HepG2 (cell line): ENCODE measurements at regions not wholly inside any gene's neighbourhood (a gene's known extent, or its start where the extent isn't known, plus 50 kb on each side); places are given as distances from the start of the nearest gene placed in this dataset.

Experiments used
- ATAC-seq: fragments of 200-7000 bp; cut with Tn5 transposase; 3 replicates; pipeline ENCODE4 v1.9.1; 2020; ENCODE audit warnings: mild to moderate bottlenecking, moderate library complexity
- BruUV-seq: library from RNA; stranded (reverse); fragments of 400-500 nt; replicated peaks from 2 replicates; lab custom pipeline; 2021; lab: Mats Ljungman, UMichigan
- CTCF ChIA-PET: fragments of 300-600 bp; formaldehyde crosslinking; extraction: SDS; loops from one replicate; lab custom pipeline; 2021; ENCODE audit warnings: low total read pairs, inconsistent platforms, low intra/inter-chr PET ratio; lab: Yijun Ruan, JAX
- POLR2A ChIA-PET: fragments of 350-600 bp; sonication (Branson Sonifier 250); formaldehyde crosslinking; loops from one replicate; lab custom pipeline; 2020; ENCODE audit warnings: antibody characterized with exemption, inconsistent platforms; lab: Yijun Ruan, JAX
- DNase-seq: peaks from one replicate; pipeline ENCODE4 v3.0.0-alpha.2; 2015; ENCODE audit warnings: low spot score
- FAIRE-seq: peaks from 3 replicates; lab custom pipeline; 2011; peaks lifted over from hg19 to GRCh38; lab: Jason Lieb, UNC
- H2AFZ ChIP-seq: one replicate; pipeline ENCODE4 v1.6.1; 2011; ENCODE audit warnings: low read length, inconsistent platforms
- H3K27ac ChIP-seq: fragments of 300-600 bp; 3 replicates; pipeline ENCODE4 v1.8.0; 2011; ENCODE audit warnings: mixed run types, mild to moderate bottlenecking, mixed read lengths, low read length, inconsistent platforms; ENCODE audit not compliant: insufficient read depth; ENCODE audit errors: extremely low read length
- H3K27me3 ChIP-seq, 2 experiments: fragments of 200-600 bp in 1 of 2; 2 replicates in 1 of 2; 3 replicates in 1 of 2; pipeline versions ENCODE4 v1.6.0 to v1.8.0; 2011; ENCODE audit warnings: low read length in 2 of 2, mild to moderate bottlenecking in 2 of 2, moderate library complexity in 2 of 2, inconsistent platforms in 1 of 2; ENCODE audit not compliant: insufficient read depth in 2 of 2, control insufficient read depth in 1 of 2
- H3K36me3 ChIP-seq, 2 experiments: fragments of 200-600 bp in 1 of 2; replicated peaks in 1 of 2; 2 replicates in 1 of 2; 3 replicates in 1 of 2; pipeline versions ENCODE4 v1.5.1 to v1.8.0; 2011; ENCODE audit warnings: low read length in 2 of 2, inconsistent platforms in 1 of 2; ENCODE audit not compliant: insufficient read depth in 2 of 2, control insufficient read depth in 1 of 2
- H3K4me1 ChIP-seq: 2 replicates; pipeline ENCODE4 v1.5.1; 2012; ENCODE audit warnings: low read length, inconsistent platforms; ENCODE audit not compliant: insufficient read depth
- H3K4me2 ChIP-seq: 2 replicates; pipeline ENCODE4 v1.6.0; 2011; ENCODE audit warnings: low read depth, low read length, inconsistent platforms
- H3K4me3 ChIP-seq, 3 experiments: fragments of 200-600 bp in 1 of 3; sonication (generic), shearing (Covaris generic) in 1 of 3; replicated peaks in 1 of 3; 2 replicates each; pipeline ENCODE4 v1.5.1; 2011 to 2016; ENCODE audit warnings: low read length in 3 of 3, inconsistent platforms in 2 of 3, low read depth in 2 of 3, mild to moderate bottlenecking in 2 of 3, control low read depth in 1 of 3, mixed read lengths in 1 of 3; ENCODE audit not compliant: insufficient read depth in 1 of 3
- H3K79me2 ChIP-seq: one replicate; pipeline ENCODE4 v1.6.1; 2011; ENCODE audit warnings: low read length, inconsistent platforms; ENCODE audit not compliant: insufficient read depth
- H3K9ac ChIP-seq: 2 replicates; pipeline ENCODE4 v1.6.0; 2011; ENCODE audit warnings: mild to moderate bottlenecking, low read depth, low read length, inconsistent platforms; ENCODE audit not compliant: insufficient read depth
- H3K9me3 ChIP-seq: 2 replicates; pipeline ENCODE4 v1.5.1; 2012; ENCODE audit warnings: mild to moderate bottlenecking, low read length
- H4K20me1 ChIP-seq: 2 replicates; pipeline ENCODE4 v1.6.0; 2011; ENCODE audit warnings: inconsistent platforms, mild to moderate bottlenecking, low read length, moderate library complexity; ENCODE audit not compliant: insufficient read depth
- FOXO1 ChIP-seq: sonication (generic); formaldehyde crosslinking; IDR thresholded peaks from 2 replicates; pipeline ENCODE4 v1.4.0; 2020; ENCODE audit warnings: missing genetic modification reagents
- KAT8 ChIP-seq: IDR thresholded peaks from 2 replicates; pipeline ENCODE4 v1.6.1; 2016; ENCODE audit warnings: missing genetic modification reagents, missing compliant biosample characterization
- NFE2 ChIP-seq: sonication (generic); formaldehyde crosslinking; IDR thresholded peaks from 2 replicates; pipeline ENCODE4 v1.4.0; 2020; ENCODE audit warnings: missing genetic modification reagents
- RXRA ChIP-seq: sonication (generic); formaldehyde crosslinking; IDR thresholded peaks from 2 replicates; pipeline ENCODE4 v1.5.1; 2020; ENCODE audit warnings: missing genetic modification reagents
- SNAPC2 ChIP-seq: sonication (generic); formaldehyde crosslinking; IDR thresholded peaks from 2 replicates; pipeline ENCODE4 v1.8.1; 2022; ENCODE audit warnings: mild to moderate bottlenecking, missing genetic modification reagents
- SP5 ChIP-seq: IDR thresholded peaks from 2 replicates; pipeline ENCODE4 v1.6.1; 2016; ENCODE audit warnings: low read depth, borderline replicate concordance
- ZBTB42 ChIP-seq: sonication (generic); formaldehyde crosslinking; IDR thresholded peaks from 2 replicates; pipeline ENCODE4 v1.5.0; 2020; ENCODE audit warnings: mild to moderate bottlenecking, missing genetic modification reagents
- ZFAT ChIP-seq: sonication (generic); formaldehyde crosslinking; conservative IDR thresholded peaks from 2 replicates; pipeline ENCODE4 v1.8.1; 2023; ENCODE audit warnings: missing genetic modification reagents, inconsistent platforms
- ZSCAN30 ChIP-seq: sonication (generic); formaldehyde crosslinking; IDR thresholded peaks from 2 replicates; pipeline ENCODE4 v1.5.0; 2020; ENCODE audit warnings: mild to moderate bottlenecking, missing genetic modification reagents
- WGBS: methylation state at CpG from one replicate; pipeline ENCODE4 v1.1.6; 2017; ENCODE audit warnings: low lambda C conversion rate; 5-methylcytosine and 5-hydroxymethylcytosine counted together
- in situ Hi-C: cut with HindIII; loops from 2 replicates; pipeline ENCODE4 v1.10.0; 2017; ENCODE audit warnings: low pct_unique_long_range_greater_than_20kb; ENCODE audit not compliant: extremely low pct_ligation_motif_present
- intact Hi-C: fragments of 100-400 bp; cut with micrococcal nuclease; formaldehyde crosslinking; loops from one replicate; pipeline ENCODE4 v1.10.0; 2022; ENCODE audit not compliant: unreplicated experiment
- TF ChIP-seq, protein P1 (sequence below): IDR thresholded peaks from 2 replicates; pipeline ENCODE4 v1.6.1; 2016; ENCODE audit warnings: missing compliant biosample characterization, missing genetic modification reagents, borderline replicate concordance
- TF ChIP-seq, protein P2 (sequence below): sonication (generic); formaldehyde crosslinking; IDR thresholded peaks from 2 replicates; pipeline ENCODE4 v1.4.0; 2020; ENCODE audit warnings: missing genetic modification reagents
- TF ChIP-seq, protein P3 (sequence below): sonication (generic); formaldehyde crosslinking; IDR thresholded peaks from 2 replicates; pipeline ENCODE4 v1.8.1; 2023; ENCODE audit warnings: missing genetic modification reagents, mild to moderate bottlenecking, borderline replicate concordance
- TF ChIP-seq, protein P4 (sequence below): sonication (generic); formaldehyde crosslinking; IDR thresholded peaks from 2 replicates; pipeline ENCODE4 v1.8.0; 2022; ENCODE audit warnings: mild to moderate bottlenecking, missing genetic modification reagents, moderate library complexity
- TF ChIP-seq, protein P5 (sequence below): sonication (generic); formaldehyde crosslinking; IDR thresholded peaks from 2 replicates; pipeline ENCODE4 v1.5.0; 2020; ENCODE audit warnings: mild to moderate bottlenecking, missing genetic modification reagents
- TF ChIP-seq, protein P6 (sequence below): sonication (generic); formaldehyde crosslinking; IDR thresholded peaks from 2 replicates; pipeline ENCODE4 v1.5.0; 2020; ENCODE audit warnings: missing genetic modification reagents

DNA sequence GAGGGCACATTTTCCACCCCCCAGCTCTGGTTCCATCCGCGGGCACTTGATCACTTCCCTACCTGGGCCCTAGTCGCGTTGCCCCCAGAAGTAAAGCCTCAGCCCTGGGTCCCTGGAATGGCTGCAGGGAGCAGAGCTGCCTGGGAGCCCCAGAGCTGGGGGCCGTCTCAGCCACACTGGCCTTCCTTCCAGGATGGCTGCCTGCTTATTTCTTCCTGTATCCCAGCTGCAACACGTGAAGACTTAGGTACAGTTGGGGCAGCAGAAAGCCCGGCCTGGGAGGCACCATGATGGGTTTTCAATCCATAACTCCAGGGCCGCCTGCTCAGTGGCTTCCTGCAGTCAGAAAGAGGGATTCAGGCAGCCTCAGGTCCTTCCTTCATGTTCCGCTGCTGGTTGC, 232.3 kb downstream of the IRX2 start:
- POLR2A ChIA-PET: no interaction called here
- peaks cover 5 to 38% of the 10 kb centered on the region in 2 experiments; a peak in 3 of 5 replicates for H3K27me3 ChIP-seq

More for the DNA sequence above, 232.3 kb downstream of the IRX2 start:
- no peaks in the 10 kb centered on the region for H3K9me3 ChIP-seq
- H3K79me2 ChIP-seq: no peaks in the 10 kb centered on the region
- no peak overlapping the region for H3K4me2 ChIP-seq
- TF ChIP-seq, protein P1, sequence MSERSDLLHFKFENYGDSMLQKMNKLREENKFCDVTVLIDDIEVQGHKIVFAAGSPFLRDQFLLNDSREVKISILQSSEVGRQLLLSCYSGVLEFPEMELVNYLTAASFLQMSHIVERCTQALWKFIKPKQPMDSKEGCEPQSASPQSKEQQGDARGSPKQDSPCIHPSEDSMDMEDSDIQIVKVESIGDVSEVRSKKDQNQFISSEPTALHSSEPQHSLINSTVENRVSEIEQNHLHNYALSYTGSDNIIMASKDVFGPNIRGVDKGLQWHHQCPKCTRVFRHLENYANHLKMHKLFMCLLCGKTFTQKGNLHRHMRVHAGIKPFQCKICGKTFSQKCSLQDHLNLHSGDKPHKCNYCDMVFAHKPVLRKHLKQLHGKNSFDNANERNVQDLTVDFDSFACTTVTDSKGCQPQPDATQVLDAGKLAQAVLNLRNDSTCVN (CRISPR knock-in tag): no peak
- TF ChIP-seq FOXO1 (CRISPR knock-in tag): no peak
- no peak for TF ChIP-seq RXRA (CRISPR knock-in tag)
- TF ChIP-seq, protein P2, sequence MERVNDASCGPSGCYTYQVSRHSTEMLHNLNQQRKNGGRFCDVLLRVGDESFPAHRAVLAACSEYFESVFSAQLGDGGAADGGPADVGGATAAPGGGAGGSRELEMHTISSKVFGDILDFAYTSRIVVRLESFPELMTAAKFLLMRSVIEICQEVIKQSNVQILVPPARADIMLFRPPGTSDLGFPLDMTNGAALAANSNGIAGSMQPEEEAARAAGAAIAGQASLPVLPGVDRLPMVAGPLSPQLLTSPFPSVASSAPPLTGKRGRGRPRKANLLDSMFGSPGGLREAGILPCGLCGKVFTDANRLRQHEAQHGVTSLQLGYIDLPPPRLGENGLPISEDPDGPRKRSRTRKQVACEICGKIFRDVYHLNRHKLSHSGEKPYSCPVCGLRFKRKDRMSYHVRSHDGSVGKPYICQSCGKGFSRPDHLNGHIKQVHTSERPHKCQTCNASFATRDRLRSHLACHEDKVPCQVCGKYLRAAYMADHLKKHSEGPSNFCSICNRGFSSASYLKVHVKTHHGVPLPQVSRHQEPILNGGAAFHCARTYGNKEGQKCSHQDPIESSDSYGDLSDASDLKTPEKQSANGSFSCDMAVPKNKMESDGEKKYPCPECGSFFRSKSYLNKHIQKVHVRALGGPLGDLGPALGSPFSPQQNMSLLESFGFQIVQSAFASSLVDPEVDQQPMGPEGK: no peak
- no peak for TF ChIP-seq ZSCAN30 (CRISPR knock-in tag)
- TF ChIP-seq SNAPC2: no peak
- no peak for TF ChIP-seq NFE2 (CRISPR knock-in tag)
- TF ChIP-seq, protein P3, sequence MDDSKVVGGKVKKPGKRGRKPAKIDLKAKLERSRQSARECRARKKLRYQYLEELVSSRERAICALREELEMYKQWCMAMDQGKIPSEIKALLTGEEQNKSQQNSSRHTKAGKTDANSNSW: no peak
- no peak for TF ChIP-seq ZBTB42
- TF ChIP-seq KAT8 (CRISPR knock-in tag): no peak
- TF ChIP-seq, protein P4, sequence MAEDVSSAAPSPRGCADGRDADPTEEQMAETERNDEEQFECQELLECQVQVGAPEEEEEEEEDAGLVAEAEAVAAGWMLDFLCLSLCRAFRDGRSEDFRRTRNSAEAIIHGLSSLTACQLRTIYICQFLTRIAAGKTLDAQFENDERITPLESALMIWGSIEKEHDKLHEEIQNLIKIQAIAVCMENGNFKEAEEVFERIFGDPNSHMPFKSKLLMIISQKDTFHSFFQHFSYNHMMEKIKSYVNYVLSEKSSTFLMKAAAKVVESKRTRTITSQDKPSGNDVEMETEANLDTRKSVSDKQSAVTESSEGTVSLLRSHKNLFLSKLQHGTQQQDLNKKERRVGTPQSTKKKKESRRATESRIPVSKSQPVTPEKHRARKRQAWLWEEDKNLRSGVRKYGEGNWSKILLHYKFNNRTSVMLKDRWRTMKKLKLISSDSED (CRISPR knock-in tag): no peak
- TF ChIP-seq, protein P5, sequence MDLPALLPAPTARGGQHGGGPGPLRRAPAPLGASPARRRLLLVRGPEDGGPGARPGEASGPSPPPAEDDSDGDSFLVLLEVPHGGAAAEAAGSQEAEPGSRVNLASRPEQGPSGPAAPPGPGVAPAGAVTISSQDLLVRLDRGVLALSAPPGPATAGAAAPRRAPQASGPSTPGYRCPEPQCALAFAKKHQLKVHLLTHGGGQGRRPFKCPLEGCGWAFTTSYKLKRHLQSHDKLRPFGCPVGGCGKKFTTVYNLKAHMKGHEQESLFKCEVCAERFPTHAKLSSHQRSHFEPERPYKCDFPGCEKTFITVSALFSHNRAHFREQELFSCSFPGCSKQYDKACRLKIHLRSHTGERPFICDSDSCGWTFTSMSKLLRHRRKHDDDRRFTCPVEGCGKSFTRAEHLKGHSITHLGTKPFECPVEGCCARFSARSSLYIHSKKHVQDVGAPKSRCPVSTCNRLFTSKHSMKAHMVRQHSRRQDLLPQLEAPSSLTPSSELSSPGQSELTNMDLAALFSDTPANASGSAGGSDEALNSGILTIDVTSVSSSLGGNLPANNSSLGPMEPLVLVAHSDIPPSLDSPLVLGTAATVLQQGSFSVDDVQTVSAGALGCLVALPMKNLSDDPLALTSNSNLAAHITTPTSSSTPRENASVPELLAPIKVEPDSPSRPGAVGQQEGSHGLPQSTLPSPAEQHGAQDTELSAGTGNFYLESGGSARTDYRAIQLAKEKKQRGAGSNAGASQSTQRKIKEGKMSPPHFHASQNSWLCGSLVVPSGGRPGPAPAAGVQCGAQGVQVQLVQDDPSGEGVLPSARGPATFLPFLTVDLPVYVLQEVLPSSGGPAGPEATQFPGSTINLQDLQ (CRISPR knock-in tag): no peak
- no peak for TF ChIP-seq SP5 (CRISPR knock-in tag)
- no peak for TF ChIP-seq ZFAT (CRISPR knock-in tag)
- TF ChIP-seq, protein P6, sequence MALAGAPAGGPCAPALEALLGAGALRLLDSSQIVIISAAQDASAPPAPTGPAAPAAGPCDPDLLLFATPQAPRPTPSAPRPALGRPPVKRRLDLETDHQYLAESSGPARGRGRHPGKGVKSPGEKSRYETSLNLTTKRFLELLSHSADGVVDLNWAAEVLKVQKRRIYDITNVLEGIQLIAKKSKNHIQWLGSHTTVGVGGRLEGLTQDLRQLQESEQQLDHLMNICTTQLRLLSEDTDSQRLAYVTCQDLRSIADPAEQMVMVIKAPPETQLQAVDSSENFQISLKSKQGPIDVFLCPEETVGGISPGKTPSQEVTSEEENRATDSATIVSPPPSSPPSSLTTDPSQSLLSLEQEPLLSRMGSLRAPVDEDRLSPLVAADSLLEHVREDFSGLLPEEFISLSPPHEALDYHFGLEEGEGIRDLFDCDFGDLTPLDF (CRISPR knock-in tag): no peak
- CTCF ChIA-PET: no interaction called here
- in situ Hi-C loops (no loop called here), intact Hi-C loops (no loop called here)
- WGBS: 16% methylated on average over 8 of the region's 9 CpGs
- H4K20me1 ChIP-seq: no peaks in the 10 kb centered on the region
- no peak for FAIRE-seq
- no peaks in the 10 kb centered on the region for H3K4me1 ChIP-seq
- no peak for ATAC-seq
- no peak overlapping the region for H2AFZ ChIP-seq
- no TSS peak for BruUV-seq
- H3K4me3 ChIP-seq: no peak overlapping the region
- no peak for DNase-seq
- no peak overlapping the region for H3K27ac ChIP-seq
- no peaks in the 10 kb centered on the region for H3K36me3 ChIP-seq
- H3K9ac ChIP-seq: no peak overlapping the region
